ENCODE measurements at regions not wholly inside any gene's neighbourhood (a gene's known extent, or its start where the extent isn't known, plus 50 kb on each side); places are given as distances from the start of the nearest gene placed in this dataset.

DNA sequence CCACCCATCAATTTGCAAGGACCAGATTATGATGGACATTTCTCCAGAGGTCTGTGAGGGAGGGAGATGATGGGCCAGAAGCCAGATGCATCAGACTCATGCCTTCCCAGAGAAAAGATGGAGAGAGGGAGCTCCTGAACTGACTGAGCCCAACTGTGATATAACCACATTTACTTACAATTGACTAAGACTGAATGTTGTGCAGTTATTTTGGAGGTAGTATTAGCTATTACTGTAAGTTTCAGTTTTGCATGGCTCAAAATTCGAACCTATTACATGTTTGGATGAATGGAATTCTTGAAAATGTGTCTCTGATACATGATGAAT is 211.1 kb upstream of the SFSWAP start:
- ATAC-seq (ENCODE audit: low read depth) (no peak), DNase-seq (no peak)
- Histone ChIP-seq H2AFZ (replicated peaks; ENCODE audit: low read length, poor library complexity) (no peak overlapping the region), H3K4me2 (ENCODE audit: low read depth, low read length) (no peak overlapping the region), H3K27ac (ENCODE audit: insufficient read depth, low read length) (no peak overlapping the region), H3K56ac (ENCODE audit: extremely low read depth, insufficient read depth, low read length) (no peak overlapping the region), H3K27me3 (ENCODE audit: control insufficient read depth, insufficient read depth, low read length) (no peaks in the 10 kb centered on the region), H3K79me1 (ENCODE audit: low read depth in 1 of 2, low read length in 2 of 2) (no peaks in the 10 kb centered on the region), H2BK120ac (ENCODE audit: low read depth, low read length) (no peak overlapping the region), H2BK20ac (ENCODE audit: low read depth, low read length) (no peak overlapping the region), H2AK5ac (ENCODE audit: low read depth, low read length) (no peak overlapping the region), H3K9ac (ENCODE audit: low read depth, low read length) (no peak overlapping the region), H4K20me1 (ENCODE audit: insufficient read depth, low read length) (no peaks in the 10 kb centered on the region), H3K4me1 (ENCODE audit: control insufficient read depth, insufficient read depth, low read length) (no peaks in the 10 kb centered on the region), H2BK15ac (ENCODE audit: low read depth, low read length) (no peak overlapping the region), H3K9me1 (ENCODE audit: insufficient read depth, low read length) (no peaks in the 10 kb centered on the region), H4K5ac (ENCODE audit: low read depth, low read length) (no peak overlapping the region), H2BK5ac (ENCODE audit: low read depth, low read length, poor library complexity, severe bottlenecking) (no peak overlapping the region), H3K18ac (ENCODE audit: low read depth, low read length) (no peak overlapping the region), H3K36me3 (ENCODE audit: control insufficient read depth, insufficient read depth, low read length) (no peaks in the 10 kb centered on the region), H3K14ac (replicated peaks; ENCODE audit: low read depth, low read length) (no peak overlapping the region), H4K8ac (ENCODE audit: low read depth in 2 of 2, low read length in 2 of 2) (no peak overlapping the region), H3K4me3 (ENCODE audit: insufficient read depth, low read depth, low read length) (no peak overlapping the region), H3K23ac (ENCODE audit: low read depth, low read length) (no peak overlapping the region), H2AK9ac (replicated peaks; ENCODE audit: low read depth, low read length, poor library complexity) (no peak overlapping the region), H4K91ac (ENCODE audit: insufficient read depth, low read depth, low read length) (no peak overlapping the region), H3K9me3 (ENCODE audit: control insufficient read depth, insufficient read depth, low read length) (peaks cover 17% of the 10 kb centered on the region), H3K4ac (ENCODE audit: low read depth, low read length) (no peak overlapping the region)
- in situ Hi-C loops (cut with MboI; ENCODE audit: low sequenced_read_pairs), result no loop called here
- POLR2A ChIA-PET (ENCODE audit: unreplicated experiment), result no interaction called here
- CTCF ChIA-PET, result no interaction called here
- no TSS peak for BruUV-seq (replicated peaks)
- WGBS, 2 experiments (ENCODE audit: extremely low coverage in 2 of 2, insufficient read length in 1 of 2), result 0% methylated on average over 1 of the region's 1 CpG; no CpG with 5 or more reads in 1 of the 2 experiments
- dilution Hi-C loops (cut with HindIII; ENCODE audit: low sequenced_read_pairs, unreplicated experiment), result no loop called here
- TF ChIP-seq RFX5 (IDR thresholded peaks at IDR 0.05; ENCODE audit: low read depth, low read length), result no peak
- TF ChIP-seq CEBPB (IDR thresholded peaks at IDR 0.05; ENCODE audit: low read depth, low read length), result no peak
- TF ChIP-seq MAFK (IDR thresholded peaks at IDR 0.05; ENCODE audit: low read depth, low read length), result no peak
- intact Hi-C loops (cut with micrococcal nuclease), result no loop called here

Measured in IMR-90 (cell line).